ENCODE measurements at regions not wholly inside any gene's neighbourhood (a gene's known extent, or its start where the extent isn't known, plus 50 kb on each side); places are given as distances from the start of the nearest gene placed in this dataset.
"Not testable (repeated sequence)": the region's sequence is repeated elsewhere in the genome, so short reads cannot be mapped to it uniquely, and the experiment has no call there.

DNA sequence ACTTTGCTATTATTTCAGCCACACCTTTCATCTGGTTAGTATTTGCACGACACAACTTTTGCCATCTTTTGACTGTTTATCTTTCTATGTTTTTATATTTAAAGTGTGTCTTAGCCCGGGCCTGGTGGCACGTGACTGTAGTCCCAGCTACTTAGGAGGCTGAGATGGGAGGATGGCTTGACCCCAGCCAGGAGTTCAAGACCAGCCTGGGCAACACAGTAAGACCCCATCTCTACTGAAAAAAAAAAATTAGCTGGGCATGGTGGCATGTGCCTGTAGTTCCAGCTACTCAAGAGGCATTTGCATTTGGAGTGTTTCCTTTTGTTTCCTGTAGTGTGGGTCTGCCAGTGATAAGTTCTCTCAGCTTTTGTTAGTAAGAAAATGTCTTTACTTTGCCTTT is 88.7 kb upstream of the GLI2 start:
- DNase-seq (ENCODE audit: low read depth, low spot score) (no peak), ATAC-seq (no peak), FAIRE-seq (no peak)
- Histone ChIP-seq H3K4me2 (ENCODE audit: control insufficient read depth, insufficient read depth) (no peak overlapping the region), H3K9ac (ENCODE audit: control insufficient read depth, insufficient read depth, low read length) (no peak overlapping the region), H2AFZ (ENCODE audit: control insufficient read depth, low read depth, low read length) (no peak overlapping the region), H3K4me1 (ENCODE audit: control insufficient read depth, insufficient read depth, low read length) (no peaks in the 10 kb centered on the region), H3K9me3 (replicated peaks; ENCODE audit: control insufficient read depth, insufficient read depth, low read length) (peaks cover 3% of the 10 kb centered on the region; the same call in 2 of the 3 replicates), H3K27me3 (replicated peaks in 1 of 2; ENCODE audit: control insufficient read depth in 2 of 2, insufficient read depth in 2 of 2, low read length in 1 of 2) (no peaks in the 10 kb centered on the region; a peak in 2 of 4 replicates), H3K79me2 (ENCODE audit: control insufficient read depth, insufficient read depth, low read length) (no peaks in the 10 kb centered on the region), H3K27ac (ENCODE audit: control insufficient read depth, insufficient read depth) (no peak overlapping the region), H3K36me3 (ENCODE audit: control insufficient read depth in 2 of 2, insufficient read depth in 2 of 2, low read length in 1 of 2) (no peaks in the 10 kb centered on the region), H3K4me3 (no peak overlapping the region), H4K20me1 (ENCODE audit: control insufficient read depth, insufficient read depth) (no peaks in the 10 kb centered on the region)
- ChIA-PET SMC1A (ENCODE audit: uncharacterized antibody, unreplicated experiment) (no interaction called here), RAD21 (ENCODE audit: unreplicated experiment) (no interaction called here), POLR2A (no interaction called here), CTCF (no interaction called here)
- WGBS (ENCODE audit: insufficient coverage, insufficient replicate concordance, low lambda C conversion rate, missing lambda C conversion rate): 12% methylated on average over 3 of the region's 3 CpGs
- in situ Hi-C loops (cut with MboI): no loop called here
- TF ChIP-seq, protein P1, sequence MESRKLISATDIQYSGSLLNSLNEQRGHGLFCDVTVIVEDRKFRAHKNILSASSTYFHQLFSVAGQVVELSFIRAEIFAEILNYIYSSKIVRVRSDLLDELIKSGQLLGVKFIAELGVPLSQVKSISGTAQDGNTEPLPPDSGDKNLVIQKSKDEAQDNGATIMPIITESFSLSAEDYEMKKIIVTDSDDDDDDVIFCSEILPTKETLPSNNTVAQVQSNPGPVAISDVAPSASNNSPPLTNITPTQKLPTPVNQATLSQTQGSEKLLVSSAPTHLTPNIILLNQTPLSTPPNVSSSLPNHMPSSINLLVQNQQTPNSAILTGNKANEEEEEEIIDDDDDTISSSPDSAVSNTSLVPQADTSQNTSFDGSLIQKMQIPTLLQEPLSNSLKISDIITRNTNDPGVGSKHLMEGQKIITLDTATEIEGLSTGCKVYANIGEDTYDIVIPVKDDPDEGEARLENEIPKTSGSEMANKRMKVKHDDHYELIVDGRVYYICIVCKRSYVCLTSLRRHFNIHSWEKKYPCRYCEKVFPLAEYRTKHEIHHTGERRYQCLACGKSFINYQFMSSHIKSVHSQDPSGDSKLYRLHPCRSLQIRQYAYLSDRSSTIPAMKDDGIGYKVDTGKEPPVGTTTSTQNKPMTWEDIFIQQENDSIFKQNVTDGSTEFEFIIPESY (IDR thresholded peaks at IDR 0.05): no peak
- TF ChIP-seq IRF4 (IDR thresholded peaks at IDR 0.05; ENCODE audit: low read depth, low read length) (no peak), SIN3A (IDR thresholded peaks at IDR 0.05; ENCODE audit: low read depth, low read length) (no peak)
- intact Hi-C loops (cut with micrococcal nuclease; ENCODE audit: unreplicated experiment): no loop called here
- no TSS peak for BruUV-seq (replicated peaks)

- ChIA-PET CTCF (no interaction called here), SMC1A (ENCODE audit: uncharacterized antibody, unreplicated experiment) (no interaction called here), RAD21 (ENCODE audit: unreplicated experiment) (no interaction called here), POLR2A (no interaction called here)
- Histone ChIP-seq H2AFZ (ENCODE audit: control insufficient read depth, low read depth, low read length) (no peak overlapping the region), H4K20me1 (ENCODE audit: control insufficient read depth, insufficient read depth) (no peaks in the 10 kb centered on the region), H3K27me3 (replicated peaks in 1 of 2; ENCODE audit: control insufficient read depth in 2 of 2, insufficient read depth in 2 of 2, low read length in 1 of 2) (no peaks in the 10 kb centered on the region; a peak in 2 of 4 replicates), H3K79me2 (ENCODE audit: control insufficient read depth, insufficient read depth, low read length) (no peaks in the 10 kb centered on the region), H3K4me1 (ENCODE audit: control insufficient read depth, insufficient read depth, low read length) (no peaks in the 10 kb centered on the region), H3K4me2 (ENCODE audit: control insufficient read depth, insufficient read depth) (no peak overlapping the region), H3K27ac (ENCODE audit: control insufficient read depth, insufficient read depth) (no peak overlapping the region), H3K9ac (ENCODE audit: control insufficient read depth, insufficient read depth, low read length) (no peak overlapping the region), H3K4me3 (no peak overlapping the region), H3K36me3 (ENCODE audit: control insufficient read depth in 2 of 2, insufficient read depth in 2 of 2, low read length in 1 of 2) (no peaks in the 10 kb centered on the region), H3K9me3 (replicated peaks; ENCODE audit: control insufficient read depth, insufficient read depth, low read length) (peaks cover 3% of the 10 kb centered on the region; the same call in 2 of the 3 replicates)
- TF ChIP-seq DPF2 (IDR thresholded peaks at IDR 0.05): no peak
- 55% methylated on average over 6 of the region's 6 CpGs for WGBS (ENCODE audit: insufficient coverage, insufficient replicate concordance, low lambda C conversion rate, missing lambda C conversion rate)
- FAIRE-seq (no peak), ATAC-seq (no peak), DNase-seq (ENCODE audit: low read depth, low spot score) (no peak)
- intact Hi-C loops (cut with micrococcal nuclease; ENCODE audit: unreplicated experiment): no loop called here
- no TSS peak for BruUV-seq (replicated peaks)
- in situ Hi-C loops (cut with MboI): no loop called here
These were observed 88.2 kb upstream of the GLI2 start for GRCh38 chr2:120647487-120647886.

DNA sequence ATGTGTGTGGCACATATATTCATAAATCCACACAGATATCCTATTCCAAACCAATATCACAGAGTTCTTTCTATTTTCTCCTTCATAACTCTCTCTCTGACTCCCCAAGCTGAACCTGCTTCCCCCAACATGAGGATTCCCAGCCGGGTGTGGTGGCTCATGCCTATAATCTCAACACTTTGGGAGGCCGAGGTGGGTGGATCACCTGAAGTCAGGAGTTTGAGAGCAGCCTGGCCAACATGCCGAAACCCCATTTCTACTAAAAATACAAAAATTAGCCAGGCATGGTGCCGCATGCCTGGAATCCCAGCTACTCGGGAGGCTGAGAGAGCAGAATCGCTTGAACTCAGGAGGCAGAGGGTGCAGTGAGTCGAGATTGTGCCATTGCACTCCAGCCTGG is 86.3 kb upstream of the GLI2 start:
- H2AFZ ChIP-seq (ENCODE audit: control insufficient read depth, low read depth, low read length); H3K4me3 ChIP-seq; in situ Hi-C loops (cut with MboI); H3K9ac ChIP-seq (ENCODE audit: control insufficient read depth, insufficient read depth, low read length); H3K9me3 ChIP-seq (replicated peaks; ENCODE audit: control insufficient read depth, insufficient read depth, low read length); H3K36me3 ChIP-seq (ENCODE audit: control insufficient read depth in 2 of 2, insufficient read depth in 2 of 2, low read length in 1 of 2); DNase-seq (ENCODE audit: low read depth, low spot score); intact Hi-C loops (cut with micrococcal nuclease; ENCODE audit: unreplicated experiment); BruUV-seq (replicated peaks); H3K27me3 ChIP-seq (replicated peaks in 1 of 2; ENCODE audit: control insufficient read depth in 2 of 2, insufficient read depth in 2 of 2, low read length in 1 of 2); H4K20me1 ChIP-seq (ENCODE audit: control insufficient read depth, insufficient read depth); H3K27ac ChIP-seq (ENCODE audit: control insufficient read depth, insufficient read depth); H3K4me1 ChIP-seq (ENCODE audit: control insufficient read depth, insufficient read depth, low read length); FAIRE-seq; H3K4me2 ChIP-seq (ENCODE audit: control insufficient read depth, insufficient read depth); POLR2A ChIA-PET; SMC1A ChIA-PET (ENCODE audit: uncharacterized antibody, unreplicated experiment); RAD21 ChIA-PET (ENCODE audit: unreplicated experiment); H3K79me2 ChIP-seq (ENCODE audit: control insufficient read depth, insufficient read depth, low read length); ATAC-seq: not testable (repeated sequence)
- 45% methylated on average over 7 of the region's 7 CpGs for WGBS (ENCODE audit: insufficient coverage, insufficient replicate concordance, low lambda C conversion rate, missing lambda C conversion rate)
- CTCF ChIA-PET: interaction anchor here (0.6 kb wide), 1 partner anchor 58 kb away, joined by 3 read pairs; no protein-coding TSS in a partner anchor

All from GM12878 (cell line).